PFSK-1 (cell line): ENCODE measurements at regions not wholly inside any gene's neighbourhood (a gene's known extent, or its start where the extent isn't known, plus 50 kb on each side); places are given as distances from the start of the nearest gene placed in this dataset.

Source experiments
- FOXP2 ChIP-seq: optimal IDR thresholded peaks from 2 replicates; pipeline ENCODE3; 2011; ENCODE audit warnings: borderline replicate concordance, control low read depth, inconsistent platforms; ENCODE audit not compliant: insufficient read depth; ENCODE audit errors: extremely low read length, extremely low read depth
- POLR2AphosphoS5 ChIP-seq: IDR thresholded peaks from 2 replicates; pipeline ENCODE4 v1.6.1; 2012; ENCODE audit warnings: low read depth, mild to moderate bottlenecking, control low read depth, low read length, moderate library complexity
- REST ChIP-seq, 2 experiments: IDR thresholded peaks; 2 replicates each; pipeline versions ENCODE4 v1.6.1 to v1.8.0; 2011 to 2012; ENCODE audit warnings: low read depth in 2 of 2, low read length in 2 of 2, control low read depth in 1 of 2, inconsistent platforms in 1 of 2, mild to moderate bottlenecking in 1 of 2, moderate library complexity in 1 of 2; ENCODE audit not compliant: insufficient read depth in 1 of 2
- SIN3A ChIP-seq: IDR thresholded peaks from 2 replicates; pipeline ENCODE4 v1.6.1; 2012; ENCODE audit warnings: mild to moderate bottlenecking, low read length, moderate library complexity, borderline replicate concordance; ENCODE audit not compliant: insufficient read depth
- TAF1 ChIP-seq: IDR thresholded peaks from 2 replicates; pipeline ENCODE4 v1.6.1; 2012; ENCODE audit warnings: low read length, control low read depth, borderline replicate concordance; ENCODE audit not compliant: insufficient read depth

DNA sequence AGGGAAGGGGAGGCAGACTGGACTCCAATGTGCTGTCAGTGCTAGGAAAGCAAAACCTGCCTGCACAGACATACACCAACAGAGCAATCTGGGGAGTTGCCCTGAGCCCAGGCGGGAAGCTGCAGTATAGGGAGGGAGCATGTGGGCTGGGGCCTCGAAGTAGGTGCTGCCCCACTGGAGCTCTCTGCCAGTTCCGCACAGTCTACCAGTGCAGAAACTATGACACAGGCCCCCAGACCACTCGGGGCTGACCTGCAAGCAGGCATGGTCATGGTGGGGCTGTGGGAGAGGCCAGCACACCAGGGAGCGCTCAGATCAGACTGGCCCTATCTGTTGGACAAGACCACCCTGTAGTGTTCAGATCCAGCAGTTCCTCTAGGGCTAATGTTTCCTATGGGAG is 344.1 kb upstream of the TRAM1L1 start:
- TF ChIP-seq TAF1 (no peak), POLR2AphosphoS5 (no peak), SIN3A (no peak), FOXP2 (no peak), REST (IDR thresholded peaks at IDR 0.05; ENCODE audit: insufficient read depth in 1 of 2, low read depth in 2 of 2, low read length in 2 of 2) (no peak)

- TF ChIP-seq TAF1 (no peak), SIN3A (no peak), POLR2AphosphoS5 (no peak), FOXP2 (no peak), REST (IDR thresholded peaks at IDR 0.05; ENCODE audit: insufficient read depth in 1 of 2, low read depth in 2 of 2, low read length in 2 of 2) (no peak)
Observed at GRCh38 chr4:117434424-117434823, 349.0 kb upstream of the TRAM1L1 start.

GRCh38 chr4:117447925-117448324 is 362.5 kb upstream of the TRAM1L1 start:
- TF ChIP-seq POLR2AphosphoS5 (no peak), FOXP2 (no peak), REST (IDR thresholded peaks at IDR 0.05; ENCODE audit: insufficient read depth in 1 of 2, low read depth in 2 of 2, low read length in 2 of 2) (no peak), TAF1 (no peak), SIN3A (no peak)

DNA sequence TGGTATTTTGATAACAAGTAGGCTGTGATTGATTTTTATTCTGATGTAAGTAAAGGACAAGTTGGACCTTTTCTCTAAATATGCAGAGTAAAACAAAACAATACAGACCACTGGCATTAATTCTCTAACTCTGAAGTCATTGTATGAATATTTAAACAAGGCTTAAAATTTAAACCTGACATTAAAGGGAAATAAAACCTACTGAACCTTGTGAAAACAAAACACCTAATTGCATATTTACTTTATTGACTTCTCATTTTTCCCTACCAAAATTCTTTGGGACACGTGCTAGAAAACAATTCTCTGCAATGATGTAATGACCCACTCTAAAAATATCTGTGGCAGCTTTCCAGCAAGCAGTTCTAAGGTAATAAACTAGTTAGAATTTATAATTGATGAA is 369.7 kb upstream of the TRAM1L1 start:
- TF ChIP-seq SIN3A: no peak
- TF ChIP-seq FOXP2: no peak
- TF ChIP-seq POLR2AphosphoS5: no peak
- TF ChIP-seq TAF1: no peak
- TF ChIP-seq REST (IDR thresholded peaks at IDR 0.05; ENCODE audit: insufficient read depth in 1 of 2, low read depth in 2 of 2, low read length in 2 of 2): no peak

GRCh38 chr4:117466388-117466787 is 381.0 kb upstream of the TRAM1L1 start:
- no peak for TF ChIP-seq TAF1
- no peak for TF ChIP-seq SIN3A
- no peak for TF ChIP-seq POLR2AphosphoS5
- no peak for TF ChIP-seq REST (IDR thresholded peaks at IDR 0.05; ENCODE audit: insufficient read depth in 1 of 2, low read depth in 2 of 2, low read length in 2 of 2)
- no peak for TF ChIP-seq FOXP2
